Stimulated activated CD4-positive, alpha-beta T cell treated with anti-CD3 and anti-CD28 coated beads, TNF-alpha, amount 100 ng/mL, for 1 hour (primary cell): ENCODE measurements at regions not wholly inside any gene's neighbourhood (a gene's known extent, or its start where the extent isn't known, plus 50 kb on each side); places are given as distances from the start of the nearest gene placed in this dataset.
A peak's percentile ranks its signal among the peaks of the same experiment; 100 is the strongest.

Source experiments
- DNase-seq, 3 donors: peaks; one replicate each; pipeline ENCODE4 v3.0.0-alpha.2; 2020; ENCODE audit warnings: low read depth in 3 of 3, low spot score in 1 of 3

GRCh38 chr2:165033402-165033801, 78.1 kb upstream of the SLC38A11 start:
- DNase-seq = no peak

GRCh38 chr2:165032559-165032958, 77.2 kb upstream of the SLC38A11 start:
- DNase-seq = no peak

- no peak for DNase-seq
These were observed 68.9 kb upstream of the SLC38A11 start for GRCh38 chr2:165024199-165024598.

DNA sequence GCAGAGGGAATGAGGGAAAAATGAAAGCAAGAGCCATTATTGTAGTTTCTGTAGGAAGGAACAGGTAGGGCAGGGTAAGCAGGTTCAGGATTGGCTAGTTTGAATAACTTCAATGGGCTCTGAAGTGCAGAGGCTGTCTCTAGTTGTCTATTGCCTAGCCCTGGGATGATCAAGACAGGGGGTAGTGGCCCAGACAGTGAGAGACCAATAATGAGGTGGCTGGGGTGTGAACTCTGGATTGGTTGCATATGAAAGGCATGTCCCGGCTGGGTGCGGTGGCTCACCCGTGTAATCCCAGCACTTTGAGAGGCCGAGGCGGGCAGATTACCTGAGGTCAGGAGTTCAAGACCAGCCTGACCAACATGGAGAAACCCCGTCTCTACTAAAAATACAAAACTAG, 67.5 kb upstream of the SLC38A11 start:
- DNase-seq = no peak

GRCh38 chr2:165017966-165018596, 62.8 kb upstream of the SLC38A11 start:
- DNase-seq = no peak

DNA sequence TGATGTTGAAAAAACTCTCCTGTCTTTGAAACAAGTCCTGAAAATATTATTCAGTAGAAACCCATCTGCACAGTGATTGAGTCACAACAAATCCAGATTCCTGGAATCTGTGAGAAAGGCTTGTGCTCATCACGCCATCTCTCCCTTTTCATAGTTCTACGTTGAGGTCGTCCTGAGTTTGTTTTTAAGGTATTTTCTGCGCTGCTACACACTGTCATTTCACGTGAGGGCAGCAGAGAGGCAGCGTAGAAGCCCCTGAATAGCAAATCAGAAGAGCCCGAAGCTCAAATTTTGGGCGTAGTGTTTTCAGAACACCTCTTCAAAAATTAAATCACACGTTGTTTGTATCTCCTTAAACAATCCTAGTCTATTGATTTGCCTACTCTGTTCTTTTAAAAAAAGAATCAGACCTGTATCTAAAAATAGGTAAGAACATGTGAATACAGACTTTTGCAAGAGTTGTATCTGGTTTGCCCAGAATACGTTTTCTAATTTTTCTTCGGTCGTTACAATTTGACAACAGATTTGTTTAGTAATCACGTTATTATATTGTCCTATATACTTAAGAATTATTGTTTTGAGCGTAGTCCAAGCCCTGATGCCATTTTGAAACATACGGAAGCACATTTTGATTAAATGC, 61.6 kb upstream of the SLC38A11 start:
- DNase-seq = no peak

- DNase-seq = peak in 1 of 3 donors; percentile 21
These were observed 59.8 kb upstream of the SLC38A11 start for GRCh38 chr2:165015052-165015642.

- no peak for DNase-seq
These were observed 58.8 kb upstream of the SLC38A11 start for GRCh38 chr2:165013944-165014619.

DNA sequence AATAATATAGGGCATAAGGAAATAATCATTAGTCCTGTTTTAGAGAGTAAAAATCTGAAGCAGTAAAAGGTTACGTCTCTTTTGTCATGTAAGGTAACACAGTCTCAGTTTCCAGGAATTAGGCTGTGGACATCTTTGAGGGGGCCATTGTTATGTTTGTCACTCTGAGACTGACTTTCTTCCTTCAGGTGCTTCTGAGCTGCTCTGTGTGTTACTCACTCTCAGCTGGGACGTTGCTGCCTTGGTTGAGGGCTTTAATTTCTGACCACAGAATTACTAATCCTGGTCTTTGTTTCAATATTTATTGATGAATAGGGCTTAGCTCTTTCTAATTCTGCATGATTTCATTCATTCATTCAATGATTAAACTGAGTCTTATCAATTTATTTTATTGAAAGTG, 55.9 kb upstream of the SLC38A11 start:
- no peak for DNase-seq

GRCh38 chr2:165010556-165010955, 55.2 kb upstream of the SLC38A11 start:
- no peak for DNase-seq

DNA sequence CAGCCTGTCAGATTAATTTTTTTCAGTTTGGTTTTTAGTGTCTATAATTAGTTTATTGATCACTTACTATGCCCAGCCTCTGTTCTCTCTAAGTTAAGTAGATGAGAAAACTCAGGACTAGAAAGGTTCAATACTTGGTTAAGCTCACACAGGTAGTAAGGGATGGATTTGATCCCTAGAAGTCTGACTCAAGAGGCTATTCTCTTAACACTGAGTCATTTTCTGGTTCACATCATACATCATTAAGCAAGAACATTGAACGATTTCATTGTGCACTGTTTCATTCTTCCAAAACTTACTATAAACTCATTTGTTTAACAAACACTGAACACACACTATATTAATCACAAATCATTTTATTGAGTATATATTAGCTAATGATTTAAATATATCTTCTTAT, 54.1 kb upstream of the SLC38A11 start:
- no peak for DNase-seq

- no peak for DNase-seq
These were observed 53.5 kb upstream of the SLC38A11 start for GRCh38 chr2:165008730-165009315.

- no peak for DNase-seq
These were observed 51.9 kb upstream of the SLC38A11 start for GRCh38 chr2:165007161-165007744.
